ENCODE measurements at regions not wholly inside any gene's neighbourhood (a gene's known extent, or its start where the extent isn't known, plus 50 kb on each side); places are given as distances from the start of the nearest gene placed in this dataset.
"Not testable (repeated sequence)": the region's sequence is repeated elsewhere in the genome, so short reads cannot be mapped to it uniquely, and the experiment has no call there.

GRCh38 chr6:113370508-113371502 lies 486.3 kb upstream of the MARCKS start:
- H3K27ac ChIP-seq: no peak overlapping the region
- no peaks in the 10 kb centered on the region for H3K9me3 ChIP-seq
- H3K4me1 ChIP-seq: no peaks in the 10 kb centered on the region
- TF ChIP-seq POLR2AphosphoS5 (IDR thresholded peaks at IDR 0.05) (no peak), POLR2A (IDR thresholded peaks at IDR 0.05) (no peak)
- TF ChIP-seq, protein P1, sequence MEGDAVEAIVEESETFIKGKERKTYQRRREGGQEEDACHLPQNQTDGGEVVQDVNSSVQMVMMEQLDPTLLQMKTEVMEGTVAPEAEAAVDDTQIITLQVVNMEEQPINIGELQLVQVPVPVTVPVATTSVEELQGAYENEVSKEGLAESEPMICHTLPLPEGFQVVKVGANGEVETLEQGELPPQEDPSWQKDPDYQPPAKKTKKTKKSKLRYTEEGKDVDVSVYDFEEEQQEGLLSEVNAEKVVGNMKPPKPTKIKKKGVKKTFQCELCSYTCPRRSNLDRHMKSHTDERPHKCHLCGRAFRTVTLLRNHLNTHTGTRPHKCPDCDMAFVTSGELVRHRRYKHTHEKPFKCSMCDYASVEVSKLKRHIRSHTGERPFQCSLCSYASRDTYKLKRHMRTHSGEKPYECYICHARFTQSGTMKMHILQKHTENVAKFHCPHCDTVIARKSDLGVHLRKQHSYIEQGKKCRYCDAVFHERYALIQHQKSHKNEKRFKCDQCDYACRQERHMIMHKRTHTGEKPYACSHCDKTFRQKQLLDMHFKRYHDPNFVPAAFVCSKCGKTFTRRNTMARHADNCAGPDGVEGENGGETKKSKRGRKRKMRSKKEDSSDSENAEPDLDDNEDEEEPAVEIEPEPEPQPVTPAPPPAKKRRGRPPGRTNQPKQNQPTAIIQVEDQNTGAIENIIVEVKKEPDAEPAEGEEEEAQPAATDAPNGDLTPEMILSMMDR (IDR thresholded peaks at IDR 0.05): no peak
- DNase-seq (ENCODE audit: low spot score in 2 of 2): no peak
- intact Hi-C loops (cut with DNase I; ENCODE audit: low total_unique reads): no loop called here
- no peak overlapping the region for H3K4me3 ChIP-seq
- no peaks in the 10 kb centered on the region for H3K36me3 ChIP-seq
- H3K27me3 ChIP-seq: no peaks in the 10 kb centered on the region

- H3K4me3 ChIP-seq; H3K27me3 ChIP-seq; H3K27ac ChIP-seq; H3K4me1 ChIP-seq; H3K36me3 ChIP-seq; H3K9me3 ChIP-seq; intact Hi-C loops (cut with DNase I; ENCODE audit: low total_unique reads); DNase-seq (ENCODE audit: low spot score in 2 of 2): not testable (repeated sequence)
These were observed 481.7 kb upstream of the MARCKS start for GRCh38 chr6:113375466-113375865.

GRCh38 chr6:113375950-113376846 lies 480.9 kb upstream of the MARCKS start:
- no peak overlapping the region for H3K4me3 ChIP-seq
- H3K27ac ChIP-seq: no peak overlapping the region
- TF ChIP-seq POLR2A (IDR thresholded peaks at IDR 0.05): no peak
- TF ChIP-seq, protein P1 (IDR thresholded peaks at IDR 0.05): no peak
- TF ChIP-seq POLR2AphosphoS5 (IDR thresholded peaks at IDR 0.05): no peak
- intact Hi-C loops (cut with DNase I; ENCODE audit: low total_unique reads): no loop called here
- no peak for DNase-seq (ENCODE audit: low spot score in 2 of 2)
- H3K4me1 ChIP-seq: peaks cover 0 to 3% of the 10 kb centered on the region in 2 donors
- H3K27me3 ChIP-seq: no peaks in the 10 kb centered on the region
- no peaks in the 10 kb centered on the region for H3K36me3 ChIP-seq
- H3K9me3 ChIP-seq: no peaks in the 10 kb centered on the region

DNA sequence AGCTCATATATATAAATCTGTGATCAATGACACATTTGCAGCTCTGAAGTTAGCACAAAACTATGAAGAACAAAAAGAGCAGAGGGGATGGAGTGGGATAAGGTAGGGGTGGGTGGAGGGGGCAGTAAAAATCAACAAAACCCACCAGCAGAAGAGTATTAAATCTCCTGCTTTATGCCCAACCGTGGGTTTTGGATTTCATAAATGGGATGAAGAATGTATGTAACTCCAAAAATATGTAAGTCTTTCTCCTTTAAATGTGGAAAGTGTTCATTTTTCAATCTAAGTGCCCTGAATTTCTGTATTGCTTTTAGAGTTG lies 480.3 kb upstream of the MARCKS start:
- Histone ChIP-seq H3K9me3 (no peaks in the 10 kb centered on the region), H3K27ac (no peak overlapping the region), H3K36me3 (no peaks in the 10 kb centered on the region), H3K4me1 (peaks cover 0 to 3% of the 10 kb centered on the region in 2 donors), H3K27me3 (no peaks in the 10 kb centered on the region), H3K4me3 (no peak overlapping the region)
- intact Hi-C loops (cut with DNase I; ENCODE audit: low total_unique reads): no loop called here
- TF ChIP-seq, protein P1 (IDR thresholded peaks at IDR 0.05): no peak
- TF ChIP-seq POLR2AphosphoS5 (IDR thresholded peaks at IDR 0.05): no peak
- TF ChIP-seq POLR2A (IDR thresholded peaks at IDR 0.05): no peak
- DNase-seq (ENCODE audit: low spot score in 2 of 2): no peak

- intact Hi-C loops (cut with DNase I; ENCODE audit: low total_unique reads): no loop called here
- Histone ChIP-seq H3K36me3 (no peaks in the 10 kb centered on the region), H3K4me1 (peaks cover 0 to 3% of the 10 kb centered on the region in 2 donors), H3K9me3 (no peaks in the 10 kb centered on the region), H3K27me3 (no peaks in the 10 kb centered on the region), H3K27ac (no peak overlapping the region), H3K4me3 (no peak overlapping the region)
- no peak for DNase-seq (ENCODE audit: low spot score in 2 of 2)
- TF ChIP-seq, protein P1 (IDR thresholded peaks at IDR 0.05): no peak
- TF ChIP-seq POLR2AphosphoS5 (IDR thresholded peaks at IDR 0.05) (no peak), POLR2A (IDR thresholded peaks at IDR 0.05) (no peak)
These were observed 479.7 kb upstream of the MARCKS start for GRCh38 chr6:113377362-113377942.
